ENCODE measurements at regions not wholly inside any gene's neighbourhood (a gene's known extent, or its start where the extent isn't known, plus 50 kb on each side); places are given as distances from the start of the nearest gene placed in this dataset.

DNA sequence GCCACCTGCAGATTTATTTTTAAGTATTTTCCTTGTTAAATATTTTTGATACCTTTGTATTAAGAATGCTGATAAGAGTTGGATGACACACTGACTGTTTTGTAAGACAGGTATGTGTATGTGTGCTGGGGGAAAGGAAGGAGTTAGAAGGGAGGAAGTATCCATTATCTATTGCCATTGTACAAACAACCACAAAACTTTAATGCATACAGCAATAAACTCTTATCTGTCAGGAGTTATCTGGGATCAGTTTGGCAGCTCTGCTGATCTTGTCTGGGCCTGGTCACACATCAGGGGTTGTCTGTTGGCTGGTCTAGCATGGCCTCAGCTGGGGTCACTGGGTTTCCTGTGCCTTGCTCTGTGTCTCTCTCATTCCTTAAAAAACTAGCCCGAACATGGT lies 423.9 kb upstream of the USP24 start:
- Histone ChIP-seq H3K9ac (ENCODE audit: extremely low read depth, insufficient read length, low read length) (no peak overlapping the region), H4K5ac (ENCODE audit: insufficient read length, low read depth, low read length) (no peak overlapping the region), H3K4me2 (ENCODE audit: insufficient read depth, insufficient read length, low read length) (no peak overlapping the region), H2BK20ac (ENCODE audit: low read depth, low read length, poor library complexity, severe bottlenecking) (no peak overlapping the region), H3K9me3 (ENCODE audit: control insufficient read depth, low read depth, low read length) (no peaks in the 10 kb centered on the region), H2BK15ac (ENCODE audit: low read depth, low read length) (no peak overlapping the region), H2BK12ac (ENCODE audit: insufficient read length, low read depth, low read length) (no peak overlapping the region), H3K27ac (ENCODE audit: insufficient read length, low read depth, low read length) (no peak overlapping the region), H3K27me3 (ENCODE audit: insufficient read depth, low read length) (no peaks in the 10 kb centered on the region), H3K23me2 (ENCODE audit: insufficient read length, low read depth, low read length, poor library complexity, severe bottlenecking) (no peaks in the 10 kb centered on the region), H3K56ac (ENCODE audit: insufficient read length, low read depth, low read length) (no peak overlapping the region), H2AK5ac (ENCODE audit: insufficient read length, low read length) (no peak overlapping the region), H4K20me1 (ENCODE audit: control insufficient read depth, insufficient read depth, insufficient read length) (no peaks in the 10 kb centered on the region), H4K8ac (replicated peaks; ENCODE audit: insufficient read length, low read depth, low read length) (no peak overlapping the region), H4K91ac (ENCODE audit: insufficient read length, low read depth, low read length) (no peak overlapping the region), H3T11ph (ENCODE audit: low read length) (no peak overlapping the region), H2AFZ (ENCODE audit: low read length) (no peak overlapping the region), H3K79me1 (ENCODE audit: insufficient read depth, low read depth, low read length, poor library complexity, severe bottlenecking) (no peaks in the 10 kb centered on the region), H3K18ac (ENCODE audit: insufficient read length, low read depth, low read length) (no peak overlapping the region), H2BK120ac (ENCODE audit: low read depth, low read length, poor library complexity, severe bottlenecking) (no peak overlapping the region), H3K4me1 (ENCODE audit: insufficient read depth, low read length) (no peaks in the 10 kb centered on the region), H2BK5ac (ENCODE audit: insufficient read length, low read length) (no peak overlapping the region), H3K79me2 (ENCODE audit: insufficient read depth, low read length) (no peaks in the 10 kb centered on the region), H3K14ac (ENCODE audit: insufficient read depth, low read length) (no peak overlapping the region), H3K23ac (ENCODE audit: insufficient read length, low read depth, low read length) (no peak overlapping the region), H3K4ac (ENCODE audit: low read depth, low read length) (no peak overlapping the region)
- TF ChIP-seq, protein P1, sequence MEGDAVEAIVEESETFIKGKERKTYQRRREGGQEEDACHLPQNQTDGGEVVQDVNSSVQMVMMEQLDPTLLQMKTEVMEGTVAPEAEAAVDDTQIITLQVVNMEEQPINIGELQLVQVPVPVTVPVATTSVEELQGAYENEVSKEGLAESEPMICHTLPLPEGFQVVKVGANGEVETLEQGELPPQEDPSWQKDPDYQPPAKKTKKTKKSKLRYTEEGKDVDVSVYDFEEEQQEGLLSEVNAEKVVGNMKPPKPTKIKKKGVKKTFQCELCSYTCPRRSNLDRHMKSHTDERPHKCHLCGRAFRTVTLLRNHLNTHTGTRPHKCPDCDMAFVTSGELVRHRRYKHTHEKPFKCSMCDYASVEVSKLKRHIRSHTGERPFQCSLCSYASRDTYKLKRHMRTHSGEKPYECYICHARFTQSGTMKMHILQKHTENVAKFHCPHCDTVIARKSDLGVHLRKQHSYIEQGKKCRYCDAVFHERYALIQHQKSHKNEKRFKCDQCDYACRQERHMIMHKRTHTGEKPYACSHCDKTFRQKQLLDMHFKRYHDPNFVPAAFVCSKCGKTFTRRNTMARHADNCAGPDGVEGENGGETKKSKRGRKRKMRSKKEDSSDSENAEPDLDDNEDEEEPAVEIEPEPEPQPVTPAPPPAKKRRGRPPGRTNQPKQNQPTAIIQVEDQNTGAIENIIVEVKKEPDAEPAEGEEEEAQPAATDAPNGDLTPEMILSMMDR (conservative IDR thresholded peaks at IDR 0.05): no peak
- H3K4me3 Mint-ChIP-seq: no peak overlapping the region
- H3K9me3 Mint-ChIP-seq: no peaks in the 10 kb centered on the region
- no peaks in the 10 kb centered on the region; a peak in 1 of 4 replicates for H3K4me1 Mint-ChIP-seq
- DNase-seq: no peak
- no peaks in the 10 kb centered on the region for H3K27me3 Mint-ChIP-seq (ENCODE audit: low read depth)
- WGBS (ENCODE audit: extremely low coverage, insufficient read length, low lambda C conversion rate): no CpG with 5 or more reads among the region's 1 CpG
- H3K27ac Mint-ChIP-seq: no peak overlapping the region
- no peaks in the 10 kb centered on the region for H3K36me3 Mint-ChIP-seq (ENCODE audit: insufficient read depth in 1 of 3, low read depth in 3 of 3)

Data from H9 (cell line).